PC-3 (cell line): ENCODE measurements at regions not wholly inside any gene's neighbourhood (a gene's known extent, or its start where the extent isn't known, plus 50 kb on each side); places are given as distances from the start of the nearest gene placed in this dataset.

Source experiments
- CTCF ChIP-seq: fragments of 300-600 bp; sonication (generic); conservative IDR thresholded peaks from 2 replicates; pipeline ENCODE4 v1.5.1; 2017; ENCODE audit warnings: antibody characterized with exemption, low read depth, mild to moderate bottlenecking, low read length
- EZH2 ChIP-seq: fragments of 300-600 bp; sonication (generic); IDR thresholded peaks from one replicate; pipeline ENCODE4 v1.6.1; 2017; ENCODE audit warnings: antibody characterized with exemption, mild to moderate bottlenecking, low read length; ENCODE audit not compliant: unreplicated experiment

GRCh38 chr6:163630572-163630971, 216.1 kb downstream of the QKI start:
- TF ChIP-seq CTCF (no peak), EZH2 (no peak)
